PC-9 (cell line): ENCODE measurements at regions not wholly inside any gene's neighbourhood (a gene's known extent, or its start where the extent isn't known, plus 50 kb on each side); places are given as distances from the start of the nearest gene placed in this dataset.

ENCODE experiments used
- CTCF ChIP-seq: fragments of 200-600 bp; sonication (generic); conservative IDR thresholded peaks from 2 replicates; pipeline ENCODE4 v1.6.1; 2017; ENCODE audit warnings: mixed run types, antibody characterized with exemption, mild to moderate bottlenecking, moderate library complexity
- EZH2 ChIP-seq: fragments of 200-600 bp; sonication (generic); IDR thresholded peaks from 2 replicates; pipeline ENCODE4 v1.8.0; 2017; ENCODE audit warnings: antibody characterized with exemption, low read depth

GRCh38 chr16:35452471-35452870, 1993.1 kb downstream of the TP53TG3F start:
- TF ChIP-seq CTCF (no peak), EZH2 (no peak)
